Ovary (tissue), 3 donors: ENCODE measurements at regions not wholly inside any gene's neighbourhood (a gene's known extent, or its start where the extent isn't known, plus 50 kb on each side); places are given as distances from the start of the nearest gene placed in this dataset.

ENCODE experiments used
- EP300 ChIP-seq: sonication (generic); formaldehyde crosslinking; IDR thresholded peaks from one replicate; pipeline ENCODE4 v1.6.1; 2017; ENCODE audit warnings: antibody characterized with exemption
- POLR2A ChIP-seq: fragments of 450-650 bp; IDR thresholded peaks from one replicate; pipeline ENCODE4 v1.6.1; 2017; ENCODE audit warnings: antibody characterized with exemption, mild to moderate bottlenecking, moderate library complexity
- TF ChIP-seq, protein P1 (sequence below), 3 donors: fragments of 450-650 bp in 2 of 3; fragments of 200-600 bp in 1 of 3; IDR thresholded peaks; one replicate each; pipeline versions ENCODE4 v1.5.1 to v1.8.0; 2016 to 2022; ENCODE audit warnings: antibody characterized with exemption in 3 of 3, mild to moderate bottlenecking in 1 of 3
- donor health status: DM: no; HTN: no; CAD: no.

GRCh38 chr21:39005502-39005787, 177.8 kb downstream of the PSMG1 start:
- no peak for TF ChIP-seq POLR2A
- TF ChIP-seq, protein P1, sequence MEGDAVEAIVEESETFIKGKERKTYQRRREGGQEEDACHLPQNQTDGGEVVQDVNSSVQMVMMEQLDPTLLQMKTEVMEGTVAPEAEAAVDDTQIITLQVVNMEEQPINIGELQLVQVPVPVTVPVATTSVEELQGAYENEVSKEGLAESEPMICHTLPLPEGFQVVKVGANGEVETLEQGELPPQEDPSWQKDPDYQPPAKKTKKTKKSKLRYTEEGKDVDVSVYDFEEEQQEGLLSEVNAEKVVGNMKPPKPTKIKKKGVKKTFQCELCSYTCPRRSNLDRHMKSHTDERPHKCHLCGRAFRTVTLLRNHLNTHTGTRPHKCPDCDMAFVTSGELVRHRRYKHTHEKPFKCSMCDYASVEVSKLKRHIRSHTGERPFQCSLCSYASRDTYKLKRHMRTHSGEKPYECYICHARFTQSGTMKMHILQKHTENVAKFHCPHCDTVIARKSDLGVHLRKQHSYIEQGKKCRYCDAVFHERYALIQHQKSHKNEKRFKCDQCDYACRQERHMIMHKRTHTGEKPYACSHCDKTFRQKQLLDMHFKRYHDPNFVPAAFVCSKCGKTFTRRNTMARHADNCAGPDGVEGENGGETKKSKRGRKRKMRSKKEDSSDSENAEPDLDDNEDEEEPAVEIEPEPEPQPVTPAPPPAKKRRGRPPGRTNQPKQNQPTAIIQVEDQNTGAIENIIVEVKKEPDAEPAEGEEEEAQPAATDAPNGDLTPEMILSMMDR (IDR thresholded peaks at IDR 0.05): no peak
- no peak for TF ChIP-seq EP300
